ENCODE measurements at regions not wholly inside any gene's neighbourhood (a gene's known extent, or its start where the extent isn't known, plus 50 kb on each side); places are given as distances from the start of the nearest gene placed in this dataset.
"Not testable (repeated sequence)": the region's sequence is repeated elsewhere in the genome, so short reads cannot be mapped to it uniquely, and the experiment has no call there.

GRCh38 chr20:55937283-55937682, 68.0 kb downstream of the CBLN4 start:
- TF ChIP-seq, protein P1, sequence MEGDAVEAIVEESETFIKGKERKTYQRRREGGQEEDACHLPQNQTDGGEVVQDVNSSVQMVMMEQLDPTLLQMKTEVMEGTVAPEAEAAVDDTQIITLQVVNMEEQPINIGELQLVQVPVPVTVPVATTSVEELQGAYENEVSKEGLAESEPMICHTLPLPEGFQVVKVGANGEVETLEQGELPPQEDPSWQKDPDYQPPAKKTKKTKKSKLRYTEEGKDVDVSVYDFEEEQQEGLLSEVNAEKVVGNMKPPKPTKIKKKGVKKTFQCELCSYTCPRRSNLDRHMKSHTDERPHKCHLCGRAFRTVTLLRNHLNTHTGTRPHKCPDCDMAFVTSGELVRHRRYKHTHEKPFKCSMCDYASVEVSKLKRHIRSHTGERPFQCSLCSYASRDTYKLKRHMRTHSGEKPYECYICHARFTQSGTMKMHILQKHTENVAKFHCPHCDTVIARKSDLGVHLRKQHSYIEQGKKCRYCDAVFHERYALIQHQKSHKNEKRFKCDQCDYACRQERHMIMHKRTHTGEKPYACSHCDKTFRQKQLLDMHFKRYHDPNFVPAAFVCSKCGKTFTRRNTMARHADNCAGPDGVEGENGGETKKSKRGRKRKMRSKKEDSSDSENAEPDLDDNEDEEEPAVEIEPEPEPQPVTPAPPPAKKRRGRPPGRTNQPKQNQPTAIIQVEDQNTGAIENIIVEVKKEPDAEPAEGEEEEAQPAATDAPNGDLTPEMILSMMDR (conservative IDR thresholded peaks at IDR 0.05) = no peak
- H3K27ac ChIP-seq = no peak overlapping the region

- TF ChIP-seq, protein P1 (conservative IDR thresholded peaks at IDR 0.05) = no peak
These were observed 69.1 kb downstream of the CBLN4 start for GRCh38 chr20:55936209-55936595.

DNA sequence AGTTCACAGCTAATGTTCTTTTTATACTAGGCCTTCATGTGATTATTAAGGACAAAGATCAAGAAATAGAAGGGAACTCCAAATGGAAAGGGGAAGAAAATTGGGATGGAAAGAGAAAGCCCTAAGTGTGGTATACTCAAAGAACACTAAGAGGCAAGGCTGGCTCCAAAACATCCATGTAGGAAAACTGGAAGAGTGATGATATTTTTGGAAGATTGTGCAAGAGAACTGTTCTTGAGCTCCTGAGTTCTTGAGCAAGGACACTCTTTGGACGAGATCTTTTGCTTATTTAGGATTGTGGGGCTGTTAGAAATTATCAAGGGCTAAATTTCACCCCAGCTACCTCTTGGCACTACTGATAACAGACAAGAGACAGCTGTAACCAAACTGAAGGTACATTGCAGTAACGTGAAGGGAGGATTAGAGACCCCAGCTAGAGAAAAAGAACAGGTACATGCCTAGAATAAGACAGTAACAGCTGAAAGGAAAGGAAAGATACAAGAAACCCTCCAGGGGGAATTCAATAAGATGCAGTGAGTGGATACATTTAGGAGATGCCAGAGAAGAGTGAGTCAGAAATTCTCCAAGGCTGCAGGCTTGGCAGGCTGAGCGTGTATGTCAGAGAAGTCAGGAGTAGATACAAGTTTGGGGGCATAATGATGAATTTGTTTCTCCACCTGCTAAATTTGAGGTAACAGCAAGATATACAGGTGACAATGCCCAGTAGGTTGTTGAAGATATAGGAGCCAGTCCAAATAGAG, 69.7 kb downstream of the CBLN4 start:
- H3K27ac ChIP-seq = no peak overlapping the region
- TF ChIP-seq, protein P1 (conservative IDR thresholded peaks at IDR 0.05) = no peak

More at GRCh38 chr20:55936209-55936595, 69.1 kb downstream of the CBLN4 start:
- H3K27ac ChIP-seq = no peak overlapping the region

GRCh38 chr20:55934146-55934545, 71.2 kb downstream of the CBLN4 start:
- TF ChIP-seq, protein P1 (conservative IDR thresholded peaks at IDR 0.05) = no peak
- H3K27ac ChIP-seq = no peak overlapping the region

DNA sequence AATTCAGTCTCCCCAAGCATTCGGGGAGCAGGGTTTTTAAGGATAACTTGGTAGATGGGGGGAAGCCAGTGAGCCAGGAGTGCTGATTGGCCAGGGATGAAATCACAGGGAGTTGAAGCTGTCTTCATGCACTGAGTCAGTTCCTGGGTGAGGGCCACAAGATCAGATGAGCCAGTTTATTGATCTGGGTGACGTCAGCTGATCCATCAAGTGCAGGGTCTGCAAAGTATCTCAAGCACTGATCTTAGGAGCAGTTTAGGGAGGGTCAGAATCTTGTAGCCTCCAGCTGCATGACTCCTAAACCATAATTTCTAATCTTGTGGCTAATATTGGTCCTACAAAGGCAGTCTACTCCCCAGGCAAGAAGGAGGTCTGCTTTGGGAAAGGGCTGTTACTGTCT, 74.4 kb downstream of the CBLN4 start:
- not testable (repeated sequence) for H3K27ac ChIP-seq

DNA sequence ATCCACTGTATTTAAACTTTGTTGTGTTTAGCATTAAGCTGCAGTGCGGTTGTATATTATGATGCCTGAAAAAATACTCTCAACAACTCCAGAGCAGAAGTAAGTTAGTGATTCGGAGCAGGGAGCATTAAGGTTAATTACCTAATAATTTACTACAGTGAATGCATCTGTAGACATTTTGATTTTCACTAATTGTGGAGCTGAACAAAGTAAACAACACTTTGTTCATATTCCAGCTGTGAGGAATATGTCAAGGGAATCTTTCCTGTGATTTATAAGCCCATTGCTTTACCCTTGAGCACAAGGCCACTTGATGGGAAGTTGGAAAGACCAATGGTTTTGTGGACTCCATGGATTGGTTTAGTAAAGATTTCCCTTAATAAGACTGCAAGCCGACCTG, 77.1 kb downstream of the CBLN4 start:
- H3K27ac ChIP-seq = no peak overlapping the region
- TF ChIP-seq, protein P1 (conservative IDR thresholded peaks at IDR 0.05) = no peak

- TF ChIP-seq, protein P1 (conservative IDR thresholded peaks at IDR 0.05) = no peak
- H3K27ac ChIP-seq = no peak overlapping the region
These were observed 85.4 kb downstream of the CBLN4 start for GRCh38 chr20:55919956-55920355.

GRCh38 chr20:55919319-55919718, 86.0 kb downstream of the CBLN4 start:
- H3K27ac ChIP-seq = no peak overlapping the region
- TF ChIP-seq, protein P1 (conservative IDR thresholded peaks at IDR 0.05) = no peak
